OCI-LY1 (cell line): ENCODE measurements at regions not wholly inside any gene's neighbourhood (a gene's known extent, or its start where the extent isn't known, plus 50 kb on each side); places are given as distances from the start of the nearest gene placed in this dataset.

Experiments
- CTCF ChIP-seq: fragments of 200-600 bp; sonication (generic), shearing (Covaris generic); IDR thresholded peaks from 2 replicates; pipeline ENCODE4 v1.5.1; 2017; ENCODE audit warnings: mild to moderate bottlenecking, antibody characterized with exemption, low read length, moderate library complexity, mixed read lengths
- EZH2 ChIP-seq: fragments of 200-600 bp; sonication (generic), shearing (Covaris generic); IDR thresholded peaks from 2 replicates; pipeline ENCODE4 v1.8.0; 2017; ENCODE audit warnings: borderline replicate concordance, mixed run types, mild to moderate bottlenecking, antibody characterized with exemption, low read length, moderate library complexity, mixed read lengths

GRCh38 chr3:147904421-147904820 lies 495.3 kb downstream of the ZIC1 start:
- TF ChIP-seq CTCF, result no peak
- no peak for TF ChIP-seq EZH2
